A673 (cell line): ENCODE measurements at regions not wholly inside any gene's neighbourhood (a gene's known extent, or its start where the extent isn't known, plus 50 kb on each side); places are given as distances from the start of the nearest gene placed in this dataset.

Experiments
- BruUV-seq: library from RNA; stranded (reverse); fragments of 400-500 nt; replicated peaks from 2 replicates; lab custom pipeline; 2021; lab: Mats Ljungman, UMichigan
- CTCF ChIA-PET: fragments of 300-600 bp; sonication (Branson Sonifier 250); formaldehyde crosslinking; loops from one replicate; lab custom pipeline; 2022; ENCODE audit warnings: antibody characterized with exemption; lab: Charles Lee
- POLR2A ChIA-PET: fragments of 300-600 bp; sonication (Branson Sonifier 250); formaldehyde crosslinking; loops from one replicate; lab custom pipeline; 2022; ENCODE audit warnings: antibody characterized with exemption; ENCODE audit not compliant: low non-redundant PET; lab: Charles Lee
- DNase-seq: peaks from one replicate; pipeline ENCODE4 v3.0.0-alpha.2; 2015; ENCODE audit warnings: low spot score
- H3K27ac ChIP-seq: fragments of 200-600 bp; sonication (generic); 2 replicates; pipeline ENCODE4 v1.5.1; 2016; ENCODE audit warnings: mixed run types, low read depth, mild to moderate bottlenecking, mixed read lengths, antibody characterized with exemption, low read length; ENCODE audit not compliant: poor library complexity, severe bottlenecking
- H3K27me3 ChIP-seq: fragments of 200-600 bp; sonication (generic); replicated peaks from 2 replicates; pipeline ENCODE4 v1.6.1; 2017; ENCODE audit warnings: mixed run types, low read depth, mild to moderate bottlenecking, mixed read lengths, antibody characterized with exemption, low read length; ENCODE audit not compliant: insufficient read depth, poor library complexity
- H3K36me3 ChIP-seq: fragments of 200-600 bp; sonication (generic); 2 replicates; pipeline ENCODE4 v1.6.1; 2016; ENCODE audit warnings: mixed run types, mild to moderate bottlenecking, mixed read lengths, antibody characterized with exemption, low read length; ENCODE audit not compliant: insufficient read depth, poor library complexity, severe bottlenecking
- H3K4me1 ChIP-seq: fragments of 200-600 bp; sonication (generic); 2 replicates; pipeline ENCODE4 v1.6.1; 2017; ENCODE audit warnings: mixed run types, mild to moderate bottlenecking, mixed read lengths, antibody characterized with exemption, low read length; ENCODE audit not compliant: insufficient read depth, poor library complexity, severe bottlenecking
- H3K4me3 ChIP-seq: fragments of 200-600 bp; sonication (generic); 2 replicates; pipeline ENCODE4 v1.5.1; 2016; ENCODE audit warnings: low read depth, mixed run types, mild to moderate bottlenecking, mixed read lengths, low read length; ENCODE audit not compliant: poor library complexity, severe bottlenecking
- H3K9me3 ChIP-seq: fragments of 200-600 bp; sonication (generic); 2 replicates; pipeline ENCODE4 v1.6.1; 2016; ENCODE audit warnings: mixed run types, low read depth, mild to moderate bottlenecking, mixed read lengths, antibody characterized with exemption, low read length; ENCODE audit not compliant: poor library complexity, severe bottlenecking
- EZH2 ChIP-seq: fragments of 200-600 bp; sonication (generic); IDR thresholded peaks from 2 replicates; pipeline ENCODE4 v1.6.1; 2017; ENCODE audit warnings: borderline replicate concordance, low read depth, mild to moderate bottlenecking, mixed read lengths, antibody characterized with exemption, low read length; ENCODE audit not compliant: poor library complexity, severe bottlenecking
- intact Hi-C: fragments of 100-400 bp; cut with micrococcal nuclease; formaldehyde crosslinking; loops from one replicate; pipeline ENCODE4 v1.10.0; 2022; ENCODE audit not compliant: unreplicated experiment
- TF ChIP-seq, protein P1 (sequence below): fragments of 300-800, 200-600 bp; sonication (generic); conservative IDR thresholded peaks from 2 replicates; pipeline ENCODE4 v1.5.1; 2017; ENCODE audit warnings: low read depth, mild to moderate bottlenecking, antibody characterized with exemption, low read length, moderate library complexity, mixed read lengths

DNA sequence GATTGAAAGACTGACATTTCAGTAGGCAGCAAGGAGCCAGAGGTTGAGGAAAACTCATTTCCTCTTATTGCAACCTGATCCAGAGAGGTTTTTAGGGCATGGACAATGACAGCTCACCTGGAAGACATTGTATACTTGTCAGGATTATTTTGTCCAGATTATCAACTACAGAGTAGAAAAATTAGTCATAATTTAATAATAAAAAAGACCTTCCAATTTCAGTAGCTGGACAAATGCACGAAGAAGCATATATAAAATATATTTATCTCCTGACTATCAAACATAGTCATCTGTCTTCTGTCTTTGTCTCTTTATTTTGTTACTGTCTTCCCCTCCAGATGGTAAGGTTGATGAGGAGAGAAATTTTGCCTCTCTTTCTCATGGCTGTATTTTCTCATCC lies 330.6 kb upstream of the RAG2 start:
- Histone ChIP-seq H3K4me3 (no peak overlapping the region), H3K9me3 (no peaks in the 10 kb centered on the region), H3K36me3 (no peaks in the 10 kb centered on the region), H3K4me1 (peaks cover 9% of the 10 kb centered on the region), H3K27me3 (no peaks in the 10 kb centered on the region), H3K27ac (no peak overlapping the region)
- ChIA-PET CTCF (no interaction called here), POLR2A (interaction anchor here (0.6 kb wide), 1 partner anchor 296 kb away, joined by 3 read pairs; no protein-coding TSS in a partner anchor)
- TF ChIP-seq, protein P1, sequence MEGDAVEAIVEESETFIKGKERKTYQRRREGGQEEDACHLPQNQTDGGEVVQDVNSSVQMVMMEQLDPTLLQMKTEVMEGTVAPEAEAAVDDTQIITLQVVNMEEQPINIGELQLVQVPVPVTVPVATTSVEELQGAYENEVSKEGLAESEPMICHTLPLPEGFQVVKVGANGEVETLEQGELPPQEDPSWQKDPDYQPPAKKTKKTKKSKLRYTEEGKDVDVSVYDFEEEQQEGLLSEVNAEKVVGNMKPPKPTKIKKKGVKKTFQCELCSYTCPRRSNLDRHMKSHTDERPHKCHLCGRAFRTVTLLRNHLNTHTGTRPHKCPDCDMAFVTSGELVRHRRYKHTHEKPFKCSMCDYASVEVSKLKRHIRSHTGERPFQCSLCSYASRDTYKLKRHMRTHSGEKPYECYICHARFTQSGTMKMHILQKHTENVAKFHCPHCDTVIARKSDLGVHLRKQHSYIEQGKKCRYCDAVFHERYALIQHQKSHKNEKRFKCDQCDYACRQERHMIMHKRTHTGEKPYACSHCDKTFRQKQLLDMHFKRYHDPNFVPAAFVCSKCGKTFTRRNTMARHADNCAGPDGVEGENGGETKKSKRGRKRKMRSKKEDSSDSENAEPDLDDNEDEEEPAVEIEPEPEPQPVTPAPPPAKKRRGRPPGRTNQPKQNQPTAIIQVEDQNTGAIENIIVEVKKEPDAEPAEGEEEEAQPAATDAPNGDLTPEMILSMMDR = no peak
- no peak for TF ChIP-seq EZH2
- intact Hi-C loops = no loop called here
- BruUV-seq = no TSS peak
- no peak for DNase-seq

DNA sequence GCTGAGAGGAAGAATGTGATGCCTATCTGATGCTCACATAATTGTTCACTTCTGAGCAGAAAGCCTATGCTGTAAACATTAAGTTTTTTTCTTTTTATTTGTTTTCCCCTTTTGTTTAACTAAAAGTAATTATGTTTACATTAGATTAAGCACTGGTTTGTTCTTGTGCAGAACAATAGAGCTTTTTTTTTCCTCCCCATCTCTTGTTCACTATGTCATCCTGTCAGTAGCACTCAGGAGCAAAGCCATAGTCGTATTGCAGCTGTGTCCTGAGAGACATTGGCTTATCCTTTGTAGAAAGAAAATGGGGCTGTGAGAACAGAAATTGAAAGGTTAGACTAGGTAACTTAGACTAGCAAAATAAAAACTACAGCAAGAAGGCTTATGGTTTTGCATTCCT lies 301.8 kb upstream of the RAG2 start:
- TF ChIP-seq, protein P1 = no peak
- TF ChIP-seq EZH2 = no peak
- Histone ChIP-seq H3K27ac (no peak overlapping the region), H3K27me3 (no peaks in the 10 kb centered on the region), H3K4me3 (no peak overlapping the region), H3K4me1 (no peaks in the 10 kb centered on the region), H3K36me3 (no peaks in the 10 kb centered on the region), H3K9me3 (no peaks in the 10 kb centered on the region)
- intact Hi-C loops = no loop called here
- BruUV-seq = no TSS peak
- POLR2A ChIA-PET = no interaction called here
- CTCF ChIA-PET = no interaction called here
- DNase-seq = no peak

DNA sequence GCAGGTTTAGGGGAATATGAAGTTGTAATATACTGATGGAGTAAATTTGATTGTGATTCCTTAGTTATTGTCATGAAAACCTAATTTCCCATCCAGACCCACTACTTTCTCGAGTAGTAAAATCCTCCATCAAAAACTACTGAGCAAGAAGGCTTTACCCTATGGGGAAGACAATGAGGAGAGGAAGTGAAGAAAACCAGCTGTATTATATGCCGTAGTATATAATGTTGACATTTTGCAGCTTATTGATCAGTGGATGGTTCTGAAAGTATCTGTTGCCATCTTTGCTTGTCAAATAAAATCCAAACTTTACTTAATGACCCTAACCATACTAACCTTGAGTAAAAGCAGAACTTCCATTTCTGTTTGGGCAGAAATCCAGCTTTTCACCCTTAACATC lies 292.8 kb upstream of the RAG2 start:
- Histone ChIP-seq H3K27ac (no peak overlapping the region), H3K4me1 (no peaks in the 10 kb centered on the region), H3K36me3 (no peaks in the 10 kb centered on the region), H3K4me3 (no peak overlapping the region), H3K9me3 (no peaks in the 10 kb centered on the region), H3K27me3 (no peaks in the 10 kb centered on the region)
- ChIA-PET CTCF (no interaction called here), POLR2A (no interaction called here)
- DNase-seq = no peak
- BruUV-seq = no TSS peak
- intact Hi-C loops = no loop called here
- TF ChIP-seq EZH2 = no peak
- TF ChIP-seq, protein P1 = no peak
